Right lobe of liver (tissue), 6 donors: ENCODE measurements at regions not wholly inside any gene's neighbourhood (a gene's known extent, or its start where the extent isn't known, plus 50 kb on each side); places are given as distances from the start of the nearest gene placed in this dataset.

ENCODE experiments used
- ATAC-seq, 4 donors: fragments of 200-7000 bp; cut with Tn5 transposase; one replicate each; pipeline ENCODE4 v1.9.1; 2020; ENCODE audit warnings: mild to moderate bottlenecking in 4 of 4, moderate library complexity in 4 of 4
- DNase-seq, 3 donors: peaks; one replicate each; pipeline ENCODE4 v3.0.0-alpha.2; 2020
- H3K27ac ChIP-seq, 3 donors: fragments of 200-600 bp; one replicate each; pipeline ENCODE4 v1.8.0; 2022
- H3K27me3 ChIP-seq, 2 donors: fragments of 200-600 bp; one replicate each; pipeline ENCODE4 v1.8.0; 2022
- H3K36me3 ChIP-seq, 4 donors: fragments of 200-600 bp; sonication (generic) in 1 of 4; one replicate each; pipeline versions ENCODE4 v1.5.1 to v1.8.0; 2017 to 2022; ENCODE audit warnings: control low read depth in 1 of 4
- H3K4me1 ChIP-seq, 4 donors: fragments of 200-600 bp; sonication (generic) in 1 of 4; one replicate each; pipeline versions ENCODE4 v1.5.1 to v1.8.0; 2017 to 2022; ENCODE audit warnings: control low read depth in 1 of 4
- H3K4me3 ChIP-seq, 3 donors: fragments of 200-600 bp; one replicate each; pipeline ENCODE4 v1.8.0; 2022
- H3K9me3 ChIP-seq, 4 donors: fragments of 200-600 bp; sonication (generic) in 1 of 4; one replicate each; pipeline versions ENCODE4 v1.5.1 to v1.8.0; 2017 to 2022; ENCODE audit warnings: control low read depth in 1 of 4
- CTCF ChIP-seq, 4 donors: fragments of 200-600 bp in 3 of 4; fragments of 450-650 bp in 1 of 4; IDR thresholded peaks; one replicate each; pipeline versions ENCODE4 v1.5.1 to v1.8.0; 2016 to 2022; ENCODE audit warnings: antibody characterized with exemption in 4 of 4, mild to moderate bottlenecking in 2 of 4
- POLR2A ChIP-seq: fragments of 450-650 bp; IDR thresholded peaks from one replicate; pipeline ENCODE4 v1.6.1; 2017; ENCODE audit warnings: antibody characterized with exemption, mild to moderate bottlenecking
- WGBS: methylation state at CpG from one replicate; pipeline ENCODE4 v1.1.6; 2018; ENCODE audit warnings: low coverage, low lambda C conversion rate; ENCODE audit not compliant: insufficient coverage; ENCODE audit errors: missing lambda C conversion rate; 5-methylcytosine and 5-hydroxymethylcytosine counted together
- intact Hi-C, 2 donors: fragments of 100-400 bp; cut with DNase I; formaldehyde crosslinking; loops; one replicate each; pipeline versions ENCODE4 v1.11.2 to v1.14.1; 2022
- donor health status: DM: no; HTN: yes; CAD: no.
- donor health status: DM: no; HTN: no; CAD: no.
- donor health status: DM: no; HTN: no; CAD: no.
- donor health status: DM: no; HTN: yes; CAD: no.
- donor health status: DM: no; HTN: yes; CAD: no.

GRCh38 chr1:237975376-237975775 lies 84.7 kb upstream of the ZP4 start:
- no peak for TF ChIP-seq CTCF (IDR thresholded peaks at IDR 0.05)
- no peak for TF ChIP-seq POLR2A
- Histone ChIP-seq H3K4me3 (no peak overlapping the region), H3K36me3 (no peaks in the 10 kb centered on the region), H3K9me3 (no peaks in the 10 kb centered on the region), H3K27ac (no peak overlapping the region), H3K27me3 (no peaks in the 10 kb centered on the region), H3K4me1 (no peaks in the 10 kb centered on the region)
- ATAC-seq, result no peak
- no peak for DNase-seq
- intact Hi-C loops, result no loop called here

- Histone ChIP-seq H3K27ac (no peak overlapping the region), H3K9me3 (no peaks in the 10 kb centered on the region), H3K36me3 (no peaks in the 10 kb centered on the region), H3K4me3 (no peak overlapping the region), H3K27me3 (no peaks in the 10 kb centered on the region), H3K4me1 (no peaks in the 10 kb centered on the region)
- no peak for DNase-seq
- WGBS, result 68% methylated on average over 4 of the region's 4 CpGs
- no peak for ATAC-seq
- intact Hi-C loops, result no loop called here
- no peak for TF ChIP-seq CTCF (IDR thresholded peaks at IDR 0.05)
- TF ChIP-seq POLR2A, result no peak
These were observed 81.5 kb upstream of the ZP4 start for GRCh38 chr1:237972186-237972585.

GRCh38 chr1:237962985-237963384 lies 72.3 kb upstream of the ZP4 start:
- 67% methylated on average over 2 of the region's 2 CpGs for whole genome bisulfite sequencing
- Histone ChIP-seq H3K27me3 (no peaks in the 10 kb centered on the region), H3K9me3 (no peaks in the 10 kb centered on the region), H3K4me1 (no peaks in the 10 kb centered on the region), H3K27ac (no peak overlapping the region), H3K4me3 (no peak overlapping the region), H3K36me3 (no peaks in the 10 kb centered on the region)
- TF ChIP-seq CTCF (IDR thresholded peaks at IDR 0.05) (no peak), POLR2A (no peak)
- ATAC-seq (no peak), DNase-seq (no peak)
- intact Hi-C loops, result no loop called here

GRCh38 chr1:237961754-237962153 lies 71.0 kb upstream of the ZP4 start:
- intact Hi-C loops, result no loop called here
- 47% methylated on average over 1 of the region's 1 CpG for WGBS
- H3K4me1 ChIP-seq, result no peaks in the 10 kb centered on the region
- DNase-seq (no peak), ATAC-seq (no peak)
- H3K27ac ChIP-seq, result no peak overlapping the region
- no peak overlapping the region for H3K4me3 ChIP-seq
- no peaks in the 10 kb centered on the region for H3K36me3 ChIP-seq
- H3K27me3 ChIP-seq, result no peaks in the 10 kb centered on the region
- no peaks in the 10 kb centered on the region for H3K9me3 ChIP-seq
- TF ChIP-seq CTCF (IDR thresholded peaks at IDR 0.05) (no peak), POLR2A (no peak)

GRCh38 chr1:237959838-237960237 lies 69.1 kb upstream of the ZP4 start:
- H3K36me3 ChIP-seq, result no peaks in the 10 kb centered on the region
- intact Hi-C loops, result no loop called here
- H3K4me3 ChIP-seq, result no peak overlapping the region
- no peak for DNase-seq
- no peaks in the 10 kb centered on the region for H3K9me3 ChIP-seq
- H3K27ac ChIP-seq, result no peak overlapping the region
- no peaks in the 10 kb centered on the region for H3K4me1 ChIP-seq
- TF ChIP-seq POLR2A (no peak), CTCF (IDR thresholded peaks at IDR 0.05) (no peak)
- ATAC-seq, result no peak
- no peaks in the 10 kb centered on the region for H3K27me3 ChIP-seq
